ENCODE measurements at regions not wholly inside any gene's neighbourhood (a gene's known extent, or its start where the extent isn't known, plus 50 kb on each side); places are given as distances from the start of the nearest gene placed in this dataset.

DNA sequence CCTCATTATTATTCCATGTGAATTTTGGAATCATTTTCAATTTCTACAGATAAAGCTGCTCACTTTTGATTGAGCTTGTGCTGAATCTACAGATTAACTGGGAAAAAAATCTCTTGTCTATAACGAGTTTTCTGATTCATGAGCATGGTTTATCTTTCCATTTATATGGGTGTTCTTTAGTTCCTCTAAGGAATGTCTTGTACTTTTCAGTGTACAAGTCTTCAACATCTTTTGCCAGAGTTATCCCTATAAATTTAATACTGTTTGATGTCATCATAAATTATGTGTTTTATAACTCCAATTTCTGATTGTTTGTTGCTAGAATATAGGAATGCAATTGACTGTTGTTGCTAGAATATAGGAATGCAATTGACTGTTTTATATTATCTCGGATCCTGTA is 533.8 kb downstream of the OLFM4 start:
- Histone ChIP-seq H3K4me3 (ENCODE audit: low read length) (no peak overlapping the region), H3K4me1 (ENCODE audit: insufficient read depth, low read length) (no peaks in the 10 kb centered on the region), H3K36me3 (ENCODE audit: insufficient read depth, low read length) (no peaks in the 10 kb centered on the region), H3K27ac (ENCODE audit: low read depth, low read length) (no peak overlapping the region), H3K9me3 (ENCODE audit: insufficient read depth, low read depth, low read length) (no peaks in the 10 kb centered on the region), H3K9ac (ENCODE audit: low read depth, low read length) (no peak overlapping the region), H3K27me3 (ENCODE audit: insufficient read depth, low read length) (no peaks in the 10 kb centered on the region)
- WGBS, result 78% methylated on average over 1 of the region's 2 CpGs

- H3K9me3 ChIP-seq (ENCODE audit: insufficient read depth, low read depth, low read length), result no peaks in the 10 kb centered on the region
Measured at GRCh38 chr13:53568491-53568890, 539.9 kb downstream of the OLFM4 start.

GRCh38 chr13:53569453-53569852 is 540.8 kb downstream of the OLFM4 start:
- H3K27me3 ChIP-seq (ENCODE audit: insufficient read depth, low read length), result no peaks in the 10 kb centered on the region
- no peak overlapping the region for H3K9ac ChIP-seq (ENCODE audit: low read depth, low read length)
- H3K9me3 ChIP-seq (ENCODE audit: insufficient read depth, low read depth, low read length), result no peaks in the 10 kb centered on the region
- H3K4me1 ChIP-seq (ENCODE audit: insufficient read depth, low read length), result no peaks in the 10 kb centered on the region
- H3K4me3 ChIP-seq (ENCODE audit: low read length), result no peak overlapping the region
- no peaks in the 10 kb centered on the region for H3K36me3 ChIP-seq (ENCODE audit: insufficient read depth, low read length)
- WGBS, result 92% methylated on average over 2 of the region's 2 CpGs
- H3K27ac ChIP-seq (ENCODE audit: low read depth, low read length), result no peak overlapping the region

More at GRCh38 chr13:53568491-53568890, 539.9 kb downstream of the OLFM4 start:
- no peaks in the 10 kb centered on the region for H3K36me3 ChIP-seq (ENCODE audit: insufficient read depth, low read length)
- 100% methylated on average over 1 of the region's 1 CpG for WGBS
- H3K27me3 ChIP-seq (ENCODE audit: insufficient read depth, low read length), result no peaks in the 10 kb centered on the region
- no peak overlapping the region for H3K9ac ChIP-seq (ENCODE audit: low read depth, low read length)
- H3K27ac ChIP-seq (ENCODE audit: low read depth, low read length), result no peak overlapping the region
- H3K4me1 ChIP-seq (ENCODE audit: insufficient read depth, low read length), result no peaks in the 10 kb centered on the region
- no peak overlapping the region for H3K4me3 ChIP-seq (ENCODE audit: low read length)

DNA sequence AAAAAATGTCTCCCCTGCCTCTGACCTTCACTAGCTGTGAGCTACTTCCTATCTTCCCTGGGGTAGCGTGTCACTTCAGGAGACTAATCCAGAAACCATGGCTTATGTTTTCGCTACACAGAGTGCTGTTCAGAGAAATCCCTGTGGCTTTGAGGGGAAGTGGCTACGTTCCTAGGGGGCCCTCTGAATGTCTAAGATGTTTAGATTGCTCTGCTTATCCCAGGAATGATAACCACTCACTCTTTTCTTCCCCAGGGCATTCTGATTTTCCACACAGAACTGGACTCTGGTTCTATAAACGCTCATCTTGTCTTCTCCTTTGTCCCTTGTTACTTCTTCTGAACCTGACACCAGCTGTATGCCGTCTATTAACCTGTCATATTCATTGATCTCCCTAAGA is 572.5 kb downstream of the OLFM4 start:
- H3K4me3 ChIP-seq (ENCODE audit: low read length), result no peak overlapping the region
- no peaks in the 10 kb centered on the region for H3K4me1 ChIP-seq (ENCODE audit: insufficient read depth, low read length)
- H3K27ac ChIP-seq (ENCODE audit: low read depth, low read length), result no peak overlapping the region
- H3K9ac ChIP-seq (ENCODE audit: low read depth, low read length), result no peak overlapping the region
- H3K27me3 ChIP-seq (ENCODE audit: insufficient read depth, low read length), result no peaks in the 10 kb centered on the region
- WGBS, result 94% methylated on average over 4 of the region's 5 CpGs
- no peaks in the 10 kb centered on the region for H3K9me3 ChIP-seq (ENCODE audit: insufficient read depth, low read depth, low read length)
- no peaks in the 10 kb centered on the region for H3K36me3 ChIP-seq (ENCODE audit: insufficient read depth, low read length)

- H3K27ac ChIP-seq (ENCODE audit: low read depth, low read length), result no peak overlapping the region
- no peaks in the 10 kb centered on the region for H3K4me1 ChIP-seq (ENCODE audit: insufficient read depth, low read length)
- H3K4me3 ChIP-seq (ENCODE audit: low read length), result no peak overlapping the region
- H3K9me3 ChIP-seq (ENCODE audit: insufficient read depth, low read depth, low read length), result no peaks in the 10 kb centered on the region
- no peaks in the 10 kb centered on the region for H3K27me3 ChIP-seq (ENCODE audit: insufficient read depth, low read length)
- no peaks in the 10 kb centered on the region for H3K36me3 ChIP-seq (ENCODE audit: insufficient read depth, low read length)
- no peak overlapping the region for H3K9ac ChIP-seq (ENCODE audit: low read depth, low read length)
- WGBS, result 94% methylated on average over 1 of the region's 1 CpG
Measured at GRCh38 chr13:53605326-53605725, 576.7 kb downstream of the OLFM4 start.

- Histone ChIP-seq H3K4me3 (ENCODE audit: low read length) (no peak overlapping the region), H3K27me3 (ENCODE audit: insufficient read depth, low read length) (no peaks in the 10 kb centered on the region), H3K36me3 (ENCODE audit: insufficient read depth, low read length) (no peaks in the 10 kb centered on the region), H3K27ac (ENCODE audit: low read depth, low read length) (no peak overlapping the region), H3K9ac (ENCODE audit: low read depth, low read length) (no peak overlapping the region), H3K4me1 (ENCODE audit: insufficient read depth, low read length) (no peaks in the 10 kb centered on the region), H3K9me3 (ENCODE audit: insufficient read depth, low read depth, low read length) (no peaks in the 10 kb centered on the region)
- WGBS, result 94% methylated on average over 3 of the region's 3 CpGs
Measured at GRCh38 chr13:53612200-53612599, 583.6 kb downstream of the OLFM4 start.

DNA sequence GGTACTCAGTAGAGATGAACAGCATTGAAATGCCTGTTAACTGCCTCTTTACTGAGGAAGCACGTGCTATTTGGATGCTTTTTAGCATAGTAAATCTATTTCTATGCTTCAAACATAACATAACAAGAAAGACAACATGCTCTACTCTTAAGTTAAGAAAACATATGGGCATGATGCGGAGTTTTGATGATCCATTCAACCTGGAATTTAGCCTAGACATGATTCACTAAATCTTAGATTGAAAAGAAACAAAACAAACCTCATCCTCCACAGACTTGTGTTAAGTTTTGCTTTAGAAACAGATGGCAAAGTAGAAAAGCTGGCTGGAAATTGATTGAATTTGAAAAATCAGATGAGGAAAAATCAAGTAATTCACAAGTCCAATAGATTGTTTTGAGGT is 593.8 kb downstream of the OLFM4 start:
- WGBS, result 91% methylated on average over 2 of the region's 2 CpGs
- Histone ChIP-seq H3K9ac (ENCODE audit: low read depth, low read length) (no peak overlapping the region), H3K36me3 (ENCODE audit: insufficient read depth, low read length) (no peaks in the 10 kb centered on the region), H3K4me3 (ENCODE audit: low read length) (no peak overlapping the region), H3K9me3 (ENCODE audit: insufficient read depth, low read depth, low read length) (no peaks in the 10 kb centered on the region), H3K27ac (ENCODE audit: low read depth, low read length) (no peak overlapping the region), H3K4me1 (ENCODE audit: insufficient read depth, low read length) (no peaks in the 10 kb centered on the region), H3K27me3 (ENCODE audit: insufficient read depth, low read length) (no peaks in the 10 kb centered on the region)

DNA sequence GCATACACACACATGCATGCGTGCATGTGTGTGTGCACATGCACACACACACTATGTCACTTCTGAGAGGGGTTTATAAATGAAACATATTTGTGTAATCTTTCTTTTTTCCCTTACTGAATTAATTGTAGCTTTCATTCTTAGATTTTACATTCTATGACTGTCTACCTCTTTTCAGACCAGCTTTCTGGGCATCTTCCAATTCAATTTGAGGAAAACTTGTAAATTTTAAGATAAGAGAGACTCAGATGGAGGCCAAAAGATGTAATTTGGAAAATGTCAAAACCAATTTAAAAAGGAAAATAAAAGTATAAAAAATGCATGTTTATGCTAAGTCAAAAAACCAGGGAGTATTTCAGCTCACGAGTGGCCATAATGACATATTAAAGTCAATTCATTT is 594.5 kb downstream of the OLFM4 start:
- Histone ChIP-seq H3K4me1 (ENCODE audit: insufficient read depth, low read length) (no peaks in the 10 kb centered on the region), H3K9me3 (ENCODE audit: insufficient read depth, low read depth, low read length) (no peaks in the 10 kb centered on the region), H3K27ac (ENCODE audit: low read depth, low read length) (no peak overlapping the region), H3K27me3 (ENCODE audit: insufficient read depth, low read length) (no peaks in the 10 kb centered on the region), H3K4me3 (ENCODE audit: low read length) (no peak overlapping the region), H3K36me3 (ENCODE audit: insufficient read depth, low read length) (no peaks in the 10 kb centered on the region), H3K9ac (ENCODE audit: low read depth, low read length) (no peak overlapping the region)
- WGBS, result 96% methylated on average over 2 of the region's 2 CpGs

GRCh38 chr13:53631511-53631910 is 602.9 kb downstream of the OLFM4 start:
- 87% methylated on average over 2 of the region's 2 CpGs for WGBS
- H3K36me3 ChIP-seq (ENCODE audit: insufficient read depth, low read length), result no peaks in the 10 kb centered on the region
- no peaks in the 10 kb centered on the region for H3K27me3 ChIP-seq (ENCODE audit: insufficient read depth, low read length)
- H3K4me1 ChIP-seq (ENCODE audit: insufficient read depth, low read length), result no peaks in the 10 kb centered on the region; the same call in 1 of the 2 replicates
- no peaks in the 10 kb centered on the region for H3K9me3 ChIP-seq (ENCODE audit: insufficient read depth, low read depth, low read length)
- H3K27ac ChIP-seq (ENCODE audit: low read depth, low read length), result no peak overlapping the region
- H3K9ac ChIP-seq (ENCODE audit: low read depth, low read length), result no peak overlapping the region
- no peak overlapping the region for H3K4me3 ChIP-seq (ENCODE audit: low read length)

GRCh38 chr13:53638040-53638439 is 609.4 kb downstream of the OLFM4 start:
- no peak overlapping the region for H3K4me3 ChIP-seq (ENCODE audit: low read length)
- no peak overlapping the region for H3K9ac ChIP-seq (ENCODE audit: low read depth, low read length)
- H3K4me1 ChIP-seq (ENCODE audit: insufficient read depth, low read length), result no peaks in the 10 kb centered on the region
- WGBS, result 96% methylated on average over 2 of the region's 2 CpGs
- no peak overlapping the region for H3K27ac ChIP-seq (ENCODE audit: low read depth, low read length)
- H3K27me3 ChIP-seq (ENCODE audit: insufficient read depth, low read length), result no peaks in the 10 kb centered on the region
- no peaks in the 10 kb centered on the region for H3K36me3 ChIP-seq (ENCODE audit: insufficient read depth, low read length)
- H3K9me3 ChIP-seq (ENCODE audit: insufficient read depth, low read depth, low read length), result no peaks in the 10 kb centered on the region

DNA sequence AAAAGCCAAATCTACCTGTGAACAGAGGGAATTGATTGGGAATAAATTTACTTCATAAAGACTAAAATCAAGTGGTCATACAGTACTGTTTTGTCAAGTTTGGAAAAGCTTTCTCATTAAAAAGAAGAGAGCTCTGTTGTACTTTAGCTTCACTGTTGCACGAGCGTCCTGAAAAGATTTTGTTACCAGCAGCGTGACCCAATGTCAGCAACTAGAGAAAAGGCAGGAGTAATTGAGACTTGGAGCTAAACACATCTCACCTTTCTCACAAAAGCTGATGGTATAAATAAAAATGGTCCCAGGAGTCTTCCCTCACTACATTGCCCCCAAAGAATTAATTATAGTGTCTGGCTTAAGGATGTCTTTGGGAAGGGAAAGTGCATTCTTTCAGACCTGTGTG is 613.7 kb downstream of the OLFM4 start:
- Histone ChIP-seq H3K9me3 (ENCODE audit: insufficient read depth, low read depth, low read length) (no peaks in the 10 kb centered on the region), H3K27me3 (ENCODE audit: insufficient read depth, low read length) (no peaks in the 10 kb centered on the region), H3K36me3 (ENCODE audit: insufficient read depth, low read length) (no peaks in the 10 kb centered on the region), H3K4me1 (ENCODE audit: insufficient read depth, low read length) (no peaks in the 10 kb centered on the region), H3K4me3 (ENCODE audit: low read length) (no peak overlapping the region), H3K9ac (ENCODE audit: low read depth, low read length) (no peak overlapping the region), H3K27ac (ENCODE audit: low read depth, low read length) (no peak overlapping the region)
- 93% methylated on average over 3 of the region's 3 CpGs for WGBS

DNA sequence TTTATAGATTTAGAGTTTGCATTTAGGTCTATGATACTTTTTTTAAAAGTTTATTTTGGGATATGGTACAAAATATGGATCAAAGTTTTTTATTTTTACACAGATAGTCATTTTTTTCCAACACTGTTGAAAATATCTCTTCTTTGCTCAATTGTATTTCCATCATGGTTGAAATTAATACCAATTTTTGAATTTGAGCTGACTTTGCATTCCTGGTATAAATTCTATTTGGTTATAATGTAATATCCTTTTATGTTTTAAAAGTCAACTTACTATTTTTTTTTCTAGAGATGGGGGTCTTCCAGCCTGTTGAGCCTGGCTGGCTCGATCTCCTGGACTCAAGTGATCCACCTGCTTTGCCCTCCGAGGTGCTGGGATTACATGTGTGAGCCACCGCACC is 620.1 kb downstream of the OLFM4 start:
- H3K9ac ChIP-seq (ENCODE audit: low read depth, low read length), result no peak overlapping the region
- no peaks in the 10 kb centered on the region for H3K9me3 ChIP-seq (ENCODE audit: insufficient read depth, low read depth, low read length)
- no peak overlapping the region for H3K4me3 ChIP-seq (ENCODE audit: low read length)
- 98% methylated on average over 3 of the region's 3 CpGs for WGBS
- no peak overlapping the region for H3K27ac ChIP-seq (ENCODE audit: low read depth, low read length)
- no peaks in the 10 kb centered on the region for H3K27me3 ChIP-seq (ENCODE audit: insufficient read depth, low read length)
- H3K36me3 ChIP-seq (ENCODE audit: insufficient read depth, low read length), result no peaks in the 10 kb centered on the region
- no peaks in the 10 kb centered on the region for H3K4me1 ChIP-seq (ENCODE audit: insufficient read depth, low read length)

Data from HUES64 (cell line).